Prostate gland (tissue), 2 donors: ENCODE measurements at regions not wholly inside any gene's neighbourhood (a gene's known extent, or its start where the extent isn't known, plus 50 kb on each side); places are given as distances from the start of the nearest gene placed in this dataset.

ENCODE experiments used
- CTCF ChIP-seq, 4 experiments: fragments of 200-600 bp in 2 of 4; fragments of 450-650 bp in 2 of 4; sonication (generic) in 2 of 4; IDR thresholded peaks; 1 replicate in 3 of 4; 2 replicates in 1 of 4; pipeline ENCODE4 v1.5.1; 2016 to 2019; ENCODE audit warnings: antibody characterized with exemption in 4 of 4, mild to moderate bottlenecking in 2 of 4, moderate library complexity in 2 of 4
- POLR2A ChIP-seq: fragments of 450-650 bp; IDR thresholded peaks from one replicate; pipeline ENCODE4 v1.6.1; 2016; ENCODE audit warnings: antibody characterized with exemption, mild to moderate bottlenecking

DNA sequence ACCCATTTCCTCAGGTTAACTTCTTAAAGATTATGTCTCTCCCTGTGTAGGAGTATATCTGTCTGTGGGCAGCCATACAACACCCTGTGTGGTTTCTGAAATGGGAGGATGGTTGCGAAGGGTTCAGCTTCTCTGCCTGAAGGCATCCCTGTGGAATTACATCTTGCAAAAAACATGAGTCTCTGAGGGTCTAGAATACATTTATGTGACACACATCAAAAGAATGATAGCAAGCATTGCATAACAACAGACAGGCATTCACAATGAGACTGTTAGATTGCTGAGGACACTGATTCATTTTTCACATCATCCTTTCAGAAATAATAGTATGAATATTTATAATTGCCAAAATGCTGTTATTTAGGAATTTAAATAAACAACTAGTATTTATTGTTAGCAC, 670.9 kb downstream of the HTR1B start:
- TF ChIP-seq CTCF (IDR thresholded peaks at IDR 0.05) (no peak), POLR2A (no peak)
